BJ (cell line): ENCODE measurements at regions not wholly inside any gene's neighbourhood (a gene's known extent, or its start where the extent isn't known, plus 50 kb on each side); places are given as distances from the start of the nearest gene placed in this dataset.

Experiments used
- CTCF ChIA-PET: fragments of 350-600 bp; formaldehyde crosslinking; extraction: SDS; loops from one replicate; lab custom pipeline; 2021; ENCODE audit warnings: antibody characterized with exemption, inconsistent platforms; lab: Yijun Ruan, JAX
- POLR2A ChIA-PET: fragments of 300-600 bp; sonication (Branson Sonifier 250); formaldehyde crosslinking; extraction: SDS; loops from one replicate; lab custom pipeline; 2021; ENCODE audit warnings: antibody characterized with exemption; lab: Charles Lee
- DNase-seq: peaks from one replicate; pipeline ENCODE4 v3.0.0-alpha.2; 2011; ENCODE audit warnings: low read depth
- H3K27me3 ChIP-seq: 2 replicates; pipeline ENCODE4 v1.6.0; 2011; ENCODE audit warnings: low read length; ENCODE audit not compliant: control insufficient read depth, insufficient read depth
- H3K36me3 ChIP-seq: 2 replicates; pipeline ENCODE4 v1.5.1; 2011; ENCODE audit warnings: low read length; ENCODE audit not compliant: control insufficient read depth, insufficient read depth
- H3K4me3 ChIP-seq: 2 replicates; pipeline ENCODE4 v1.5.1; 2011; ENCODE audit warnings: low read depth, mild to moderate bottlenecking, control low read depth, low read length
- CTCF ChIP-seq: IDR thresholded peaks from 2 replicates; pipeline ENCODE4 v1.5.1; 2011; ENCODE audit warnings: low read depth, mild to moderate bottlenecking, control low read depth, inconsistent platforms, low read length, moderate library complexity; ENCODE audit not compliant: insufficient read depth

DNA sequence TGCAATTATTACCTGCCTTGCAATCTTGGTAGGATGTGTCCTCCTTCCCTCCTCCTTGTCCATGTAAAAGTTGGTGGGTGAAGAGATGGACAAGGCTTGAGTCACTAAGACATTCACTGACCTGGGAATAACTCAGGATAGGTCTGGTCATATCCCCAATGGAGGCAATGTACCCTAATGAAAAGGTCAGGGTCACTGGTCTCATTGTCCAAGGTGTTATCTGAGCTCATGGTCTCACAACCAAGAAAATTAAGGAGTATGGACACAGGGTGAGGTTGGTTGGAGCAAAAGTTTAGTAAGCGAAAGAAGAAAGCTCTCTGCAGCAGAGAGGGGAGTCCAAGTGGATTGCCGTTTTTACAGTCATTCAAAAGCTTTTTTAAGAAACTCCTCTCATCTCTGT lies 179.0 kb downstream of the SNRPN start:
- Histone ChIP-seq H3K27me3 (no peaks in the 10 kb centered on the region), H3K36me3 (no peaks in the 10 kb centered on the region), H3K4me3 (no peak overlapping the region)
- no peak for DNase-seq
- POLR2A ChIA-PET: no interaction called here
- TF ChIP-seq CTCF: no peak
- CTCF ChIA-PET: no interaction called here

DNA sequence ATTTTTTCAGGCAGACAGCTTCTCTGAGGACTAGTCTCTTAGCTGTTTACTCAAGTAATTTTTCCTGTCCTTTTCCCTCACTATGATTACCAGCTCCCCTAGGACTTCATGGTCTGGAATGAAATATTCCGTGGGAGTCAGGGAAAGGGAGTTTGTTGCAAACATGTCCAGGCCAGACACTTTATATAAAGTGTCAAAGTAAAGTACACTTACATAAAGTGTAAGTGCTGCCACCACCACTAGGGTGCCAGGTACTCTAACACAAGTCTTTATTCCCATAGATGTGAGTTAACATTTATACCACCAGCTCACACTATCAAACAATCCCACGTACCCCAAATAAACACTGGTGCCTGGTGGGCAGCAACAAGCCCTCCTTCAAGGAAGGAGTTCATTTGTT lies 179.8 kb downstream of the SNRPN start:
- ChIA-PET CTCF (interaction anchor here (2.2 kb wide), 1 partner anchor 12 kb away, joined by 4 read pairs; no protein-coding TSS in a partner anchor), POLR2A (no interaction called here)
- no peak for TF ChIP-seq CTCF
- DNase-seq: no peak
- no peak overlapping the region for H3K4me3 ChIP-seq
- H3K36me3 ChIP-seq: no peaks in the 10 kb centered on the region
- no peaks in the 10 kb centered on the region for H3K27me3 ChIP-seq

DNA sequence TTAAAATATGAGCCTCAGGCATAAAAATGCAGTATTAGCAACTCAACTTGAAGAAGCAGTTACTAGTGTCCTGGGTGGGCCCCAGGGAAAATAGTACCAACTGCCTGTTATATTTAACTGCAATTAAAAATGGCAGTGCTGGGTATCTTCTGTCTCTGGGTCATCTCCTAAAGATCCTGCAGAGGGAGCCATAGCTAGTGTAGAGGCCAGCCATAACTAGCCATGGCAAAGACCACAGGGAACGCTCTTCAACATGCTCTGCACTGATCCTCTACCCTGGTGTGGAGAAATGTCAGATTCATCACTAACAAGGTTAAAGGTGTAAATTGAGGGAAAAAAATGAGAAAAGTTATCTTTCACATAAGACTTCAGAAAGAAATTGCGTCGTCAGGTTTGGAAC lies 181.3 kb downstream of the SNRPN start:
- DNase-seq: no peak
- H3K36me3 ChIP-seq: no peaks in the 10 kb centered on the region
- H3K4me3 ChIP-seq: no peak overlapping the region
- ChIA-PET CTCF (interaction anchor here (0.6 to 2.2 kb wide), 2 partner anchors 10 to 12 kb away, joined by 3 to 4 read pairs; no protein-coding TSS in a partner anchor), POLR2A (no interaction called here)
- 0 out of 2 replicates have a peak, but pooled peaks have one; percentile 9 for TF ChIP-seq CTCF
- H3K27me3 ChIP-seq: no peaks in the 10 kb centered on the region

DNA sequence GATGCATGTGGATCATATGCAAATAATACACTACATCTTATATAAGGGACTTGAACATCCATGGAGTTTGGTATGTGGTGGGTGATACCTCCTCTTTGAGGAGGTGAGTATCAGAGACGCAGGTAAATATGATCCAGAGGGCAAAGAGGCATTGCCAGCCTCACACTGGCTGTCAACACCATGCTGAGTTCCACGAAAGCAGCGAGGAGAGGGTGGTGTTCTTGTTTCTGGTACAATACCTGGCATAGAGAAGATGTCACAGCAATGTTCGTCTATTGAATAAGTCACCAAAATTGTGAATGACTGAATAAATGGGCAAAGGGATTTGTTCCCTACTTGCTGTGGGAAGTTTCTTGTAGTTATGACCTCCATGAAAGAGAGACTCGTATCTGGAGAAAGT lies 182.2 kb downstream of the SNRPN start:
- no peak for DNase-seq
- ChIA-PET CTCF (no interaction called here), POLR2A (no interaction called here)

GRCh38 chr15:25169318-25169717 lies 214.5 kb downstream of the SNRPN start:
- H3K27me3 ChIP-seq: no peaks in the 10 kb centered on the region
- ChIA-PET CTCF (no interaction called here), POLR2A (no interaction called here)
- no peak for DNase-seq
- H3K36me3 ChIP-seq: no peaks in the 10 kb centered on the region
- H3K4me3 ChIP-seq: no peak overlapping the region
- no peak for TF ChIP-seq CTCF

More for the DNA sequence above, 182.2 kb downstream of the SNRPN start:
- no peak overlapping the region for H3K4me3 ChIP-seq
- no peaks in the 10 kb centered on the region for H3K36me3 ChIP-seq
- H3K27me3 ChIP-seq: no peaks in the 10 kb centered on the region
- no peak for TF ChIP-seq CTCF
